Right atrium auricular region (tissue), 2 donors: ENCODE measurements at regions not wholly inside any gene's neighbourhood (a gene's known extent, or its start where the extent isn't known, plus 50 kb on each side); places are given as distances from the start of the nearest gene placed in this dataset.

ENCODE experiments used
- DNase-seq: peaks from one replicate; pipeline ENCODE4 v3.0.0-alpha.2; 2019; ENCODE audit warnings: low spot score
- H3K27ac ChIP-seq, 2 donors: fragments of 200-600 bp; sonication (generic); 1 replicate in 1 of 2; 2 replicates in 1 of 2; pipeline ENCODE4 v1.5.1; 2016 to 2019
- H3K27me3 ChIP-seq, 2 donors: fragments of 200-600 bp; sonication (generic); one replicate each; pipeline versions ENCODE4 v1.5.1 to v1.6.0; 2017 to 2019
- H3K36me3 ChIP-seq: fragments of 200-600 bp; sonication (generic); one replicate; pipeline ENCODE4 v1.5.1; 2016
- H3K4me1 ChIP-seq, 2 donors: fragments of 200-600 bp; sonication (generic); one replicate each; pipeline versions ENCODE4 v1.5.1 to v1.6.0; 2017 to 2019
- H3K4me3 ChIP-seq, 2 donors: fragments of 200-600 bp; sonication (generic); 1 replicate in 1 of 2; 2 replicates in 1 of 2; pipeline ENCODE4 v1.5.1; 2017 to 2019; ENCODE audit warnings: mild to moderate bottlenecking in 1 of 2, moderate library complexity in 1 of 2
- H3K9me3 ChIP-seq, 2 donors: fragments of 200-600 bp; sonication (generic); one replicate each; pipeline ENCODE4 v1.5.1; 2019
- CTCF ChIP-seq, 2 donors: fragments of 200-600 bp; sonication (generic); IDR thresholded peaks; one replicate each; pipeline ENCODE4 v1.5.1; 2019; ENCODE audit warnings: antibody characterized with exemption in 2 of 2

GRCh38 chr14:94844593-94845152 lies 74.8 kb upstream of the GSC start:
- H3K27ac ChIP-seq: no peak overlapping the region
- no peak for TF ChIP-seq CTCF (IDR thresholded peaks at IDR 0.05)

GRCh38 chr14:94840467-94840866 lies 70.6 kb upstream of the GSC start:
- H3K4me1 ChIP-seq: no peaks in the 10 kb centered on the region
- H3K27me3 ChIP-seq: no peaks in the 10 kb centered on the region
- no peak overlapping the region for H3K4me3 ChIP-seq
- DNase-seq: no peak
- H3K9me3 ChIP-seq: no peaks in the 10 kb centered on the region
- no peaks in the 10 kb centered on the region for H3K36me3 ChIP-seq
- no peak overlapping the region for H3K27ac ChIP-seq
- no peak for TF ChIP-seq CTCF (IDR thresholded peaks at IDR 0.05)

More at GRCh38 chr14:94844593-94845152, 74.8 kb upstream of the GSC start:
- no peak overlapping the region for H3K4me3 ChIP-seq
- no peaks in the 10 kb centered on the region for H3K9me3 ChIP-seq
- no peak for DNase-seq
- H3K4me1 ChIP-seq: no peaks in the 10 kb centered on the region
- H3K36me3 ChIP-seq: no peaks in the 10 kb centered on the region
- no peaks in the 10 kb centered on the region for H3K27me3 ChIP-seq

- H3K27me3 ChIP-seq: no peaks in the 10 kb centered on the region
- no peaks in the 10 kb centered on the region for H3K36me3 ChIP-seq
- no peak for TF ChIP-seq CTCF (IDR thresholded peaks at IDR 0.05)
- H3K9me3 ChIP-seq: peaks cover 0 to 5% of the 10 kb centered on the region in 2 donors
- no peaks in the 10 kb centered on the region for H3K4me1 ChIP-seq
- H3K27ac ChIP-seq: no peak overlapping the region
- no peak overlapping the region for H3K4me3 ChIP-seq
- no peak for DNase-seq
Measured at GRCh38 chr14:94839348-94839747, 69.4 kb upstream of the GSC start.

GRCh38 chr14:94836849-94837248 lies 66.9 kb upstream of the GSC start:
- Histone ChIP-seq H3K9me3 (peaks cover 0 to 5% of the 10 kb centered on the region in 2 donors), H3K27me3 (no peaks in the 10 kb centered on the region), H3K4me3 (no peak overlapping the region), H3K27ac (no peak overlapping the region), H3K4me1 (no peaks in the 10 kb centered on the region), H3K36me3 (no peaks in the 10 kb centered on the region)
- no peak for DNase-seq
- TF ChIP-seq CTCF (IDR thresholded peaks at IDR 0.05): no peak

- TF ChIP-seq CTCF (IDR thresholded peaks at IDR 0.05): no peak
- H3K27ac ChIP-seq: no peak overlapping the region
- no peak overlapping the region for H3K4me3 ChIP-seq
- no peaks in the 10 kb centered on the region for H3K36me3 ChIP-seq
- H3K4me1 ChIP-seq: no peaks in the 10 kb centered on the region
- peaks cover 0 to 5% of the 10 kb centered on the region in 2 donors for H3K9me3 ChIP-seq
- DNase-seq: no peak
- H3K27me3 ChIP-seq: no peaks in the 10 kb centered on the region
Measured at GRCh38 chr14:94833633-94834032, 63.7 kb upstream of the GSC start.

GRCh38 chr14:94831085-94831484 lies 61.2 kb upstream of the GSC start:
- Histone ChIP-seq H3K36me3 (no peaks in the 10 kb centered on the region), H3K4me1 (peaks cover 0 to 10% of the 10 kb centered on the region in 2 donors), H3K9me3 (peaks cover 0 to 5% of the 10 kb centered on the region in 2 donors), H3K27me3 (no peaks in the 10 kb centered on the region), H3K4me3 (no peak overlapping the region), H3K27ac (no peak overlapping the region)
- DNase-seq: no peak
- TF ChIP-seq CTCF (IDR thresholded peaks at IDR 0.05): no peak
